Hepatic stellate cell (primary cell): ENCODE measurements at regions not wholly inside any gene's neighbourhood (a gene's known extent, or its start where the extent isn't known, plus 50 kb on each side); places are given as distances from the start of the nearest gene placed in this dataset.

ENCODE experiments used
- DNase-seq: peaks from one replicate; pipeline ENCODE4 v3.0.0; 2011; ENCODE audit warnings: low spot score

DNA sequence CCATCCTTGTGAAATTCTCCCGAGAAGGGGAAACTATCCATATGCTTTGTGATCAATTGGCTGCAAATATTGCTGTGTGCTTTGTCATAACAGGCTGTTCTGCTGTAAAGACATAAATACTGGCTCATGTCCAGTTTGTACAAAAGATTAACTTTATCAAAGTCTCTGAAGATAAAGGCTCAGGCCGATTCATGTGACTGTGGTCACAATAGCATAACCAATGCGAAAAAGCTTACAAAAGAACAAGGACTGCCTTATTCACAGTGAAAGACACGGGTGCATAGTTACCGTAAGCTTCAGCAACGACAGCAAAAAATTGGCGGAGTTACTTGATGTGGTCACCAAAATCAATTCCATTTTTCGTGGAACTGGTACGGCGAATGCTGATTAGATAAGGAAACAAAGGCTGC lies 173.6 kb upstream of the CHRM3 start:
- no peak for DNase-seq

DNA sequence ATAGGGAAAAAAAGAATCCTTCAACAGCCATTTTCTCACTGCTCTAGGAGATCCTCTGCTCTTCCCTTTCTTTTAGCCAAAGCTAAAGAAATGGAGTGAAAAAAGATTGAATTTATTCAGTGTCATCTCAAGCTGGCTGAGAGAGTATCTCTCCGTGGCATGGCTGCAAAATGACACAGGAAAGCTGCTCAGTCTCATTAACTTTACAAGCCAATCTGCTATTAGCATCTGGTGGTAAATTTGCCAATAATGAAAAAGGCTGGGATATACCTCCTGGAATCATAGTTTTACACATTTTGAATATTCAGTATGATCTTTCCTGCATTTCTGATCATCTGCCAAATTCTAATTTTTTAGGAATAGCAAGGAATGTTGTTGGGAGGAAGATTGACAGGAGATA lies 176.8 kb upstream of the CHRM3 start:
- DNase-seq: no peak

DNA sequence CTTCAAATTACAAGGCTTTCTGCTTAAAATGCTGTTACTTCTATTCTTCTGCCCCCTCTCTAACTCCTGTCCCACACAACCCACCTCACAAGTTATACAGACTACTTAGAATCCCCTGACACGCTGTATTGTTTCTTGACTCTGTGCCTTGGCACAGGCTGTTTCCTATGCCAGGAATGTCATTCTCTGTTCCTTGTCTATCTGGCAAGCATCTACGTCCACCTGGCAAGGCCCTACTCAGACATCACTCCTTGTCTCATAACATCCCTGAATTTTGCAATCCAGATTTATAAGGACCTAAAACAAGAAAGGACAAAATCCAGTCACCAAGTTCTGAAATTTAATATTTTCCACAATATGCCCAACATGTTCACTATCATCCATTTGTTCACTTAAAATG lies 182.0 kb upstream of the CHRM3 start:
- DNase-seq: no peak

DNA sequence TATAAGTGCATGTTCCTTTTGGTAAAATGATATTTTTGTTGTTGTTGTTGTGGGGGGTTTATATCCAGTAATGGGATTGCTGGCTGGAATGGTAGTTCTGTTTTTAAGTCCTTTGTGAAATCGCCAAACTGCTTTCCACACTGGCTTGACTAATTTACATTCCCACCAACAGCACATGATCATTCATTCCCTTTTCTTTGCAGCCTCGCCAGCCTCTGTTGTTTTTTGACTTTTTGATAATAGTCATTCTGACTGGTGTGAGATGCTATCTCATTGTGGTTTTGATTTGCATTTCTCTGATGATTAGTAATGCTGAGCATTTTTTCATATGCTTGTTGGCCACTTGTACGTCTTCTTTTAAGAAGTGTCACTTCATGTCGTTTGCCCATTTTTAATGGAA lies 188.5 kb upstream of the CHRM3 start:
- DNase-seq: no peak

DNA sequence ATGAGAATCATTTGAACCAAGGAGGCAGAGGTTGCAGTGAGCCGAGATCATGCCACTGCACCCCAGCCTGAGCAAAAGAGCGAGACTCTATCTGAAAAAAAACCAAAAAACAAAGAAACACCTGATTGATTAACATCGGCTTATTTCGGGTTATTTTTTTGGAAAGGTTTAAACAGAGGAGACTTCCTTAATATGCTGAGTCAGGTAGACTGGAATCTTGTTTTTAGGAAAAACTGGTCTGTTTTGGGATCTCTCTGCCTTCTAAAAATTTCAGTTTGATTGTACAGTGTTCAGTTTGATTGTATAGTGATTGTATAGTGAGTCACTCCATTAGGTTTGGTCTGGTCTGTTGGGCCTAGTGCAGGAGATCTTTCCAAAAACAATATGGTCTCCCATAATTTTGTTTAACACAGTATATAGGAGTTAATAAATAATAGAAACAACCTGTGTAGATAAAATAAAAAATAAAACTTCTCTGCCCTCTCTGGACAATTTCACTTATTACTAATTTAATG lies 196.3 kb upstream of the CHRM3 start:
- DNase-seq: no peak

DNA sequence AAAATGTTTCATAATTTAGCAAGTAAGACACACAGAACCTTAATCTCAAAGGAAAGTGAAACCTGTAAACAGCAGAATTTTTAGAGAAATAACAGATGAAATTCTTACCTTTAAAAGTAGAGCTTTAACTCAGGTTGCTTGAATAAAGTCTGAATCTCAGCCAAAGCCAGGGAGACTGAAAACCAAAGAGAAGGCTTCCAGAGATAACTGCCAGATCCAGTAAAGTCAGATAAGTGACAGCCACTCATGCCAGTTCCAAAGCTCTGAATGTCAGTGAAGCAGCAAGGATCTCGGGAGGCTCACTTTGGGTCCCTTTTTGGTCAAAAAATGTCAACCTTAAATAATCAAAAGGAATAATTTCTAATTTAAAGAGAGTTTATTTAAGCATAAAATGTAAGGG lies 199.9 kb upstream of the CHRM3 start:
- no peak for DNase-seq

DNA sequence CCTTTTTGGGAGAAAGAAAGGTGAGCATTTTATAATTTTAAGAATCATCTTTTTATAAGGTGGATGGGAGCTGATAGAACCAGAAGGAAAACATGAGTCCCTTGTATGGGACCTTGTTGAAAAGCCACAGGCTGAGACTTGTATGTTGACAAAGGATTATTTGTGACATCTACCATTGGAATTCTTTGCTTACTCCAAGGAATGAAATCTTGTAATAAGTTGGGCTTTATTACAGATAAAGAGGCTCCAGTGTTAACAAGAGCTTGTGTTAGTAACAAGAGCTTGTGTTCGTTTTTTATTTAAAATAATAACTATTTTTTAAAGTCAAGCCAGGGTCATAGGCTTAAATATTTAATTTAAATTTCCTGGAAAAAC lies 201.1 kb upstream of the CHRM3 start:
- no peak for DNase-seq

DNA sequence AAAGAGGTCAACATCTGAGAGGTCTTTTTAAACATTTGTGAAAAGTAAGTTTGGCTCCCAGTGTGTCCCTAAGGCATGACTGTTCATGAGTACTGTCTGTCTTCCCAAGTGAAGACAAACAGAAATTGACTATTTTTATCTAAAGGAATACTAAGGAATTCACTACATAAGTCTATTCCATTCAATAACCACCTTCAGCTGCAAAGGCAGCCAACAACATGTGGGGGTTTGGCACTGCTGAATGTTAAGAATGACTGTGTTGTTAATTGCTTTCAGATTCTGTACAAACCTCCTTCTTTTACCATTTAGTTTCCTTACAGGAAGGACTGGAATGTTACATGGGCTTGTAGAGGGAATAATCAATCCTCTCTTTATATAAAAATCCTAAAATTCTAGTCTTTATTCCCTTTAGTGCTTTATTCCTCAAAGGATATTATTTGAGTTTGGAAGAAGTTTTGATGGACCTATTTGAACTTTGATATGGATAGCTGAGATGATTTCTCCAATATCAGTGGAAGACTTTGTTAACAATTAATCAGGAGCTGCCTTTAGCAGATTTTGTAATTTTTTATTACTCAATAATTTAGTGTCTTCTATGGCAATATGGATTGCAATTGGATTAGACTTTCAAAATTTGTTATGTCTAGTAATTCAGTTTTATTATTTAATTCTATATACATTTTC lies 201.7 kb upstream of the CHRM3 start:
- DNase-seq: no peak

DNA sequence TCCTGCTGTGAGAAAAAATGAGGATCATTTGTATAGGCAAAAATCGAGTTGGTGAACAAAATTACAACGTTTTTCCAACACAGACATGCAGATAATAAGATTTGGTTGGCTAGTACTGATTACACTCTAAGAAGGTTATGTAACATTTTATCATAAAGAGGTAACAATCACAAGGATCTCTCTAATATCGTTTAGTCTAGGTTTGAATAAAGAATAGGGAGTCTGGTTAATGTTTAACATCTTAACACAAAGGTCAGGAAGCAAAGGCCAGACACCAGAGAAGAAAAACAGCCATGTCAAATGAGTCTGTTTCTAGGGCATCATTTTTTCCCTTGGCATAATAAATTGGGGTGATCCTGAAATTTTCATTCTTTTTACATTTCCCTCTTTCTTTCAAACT lies 207.4 kb upstream of the CHRM3 start:
- DNase-seq: no peak

DNA sequence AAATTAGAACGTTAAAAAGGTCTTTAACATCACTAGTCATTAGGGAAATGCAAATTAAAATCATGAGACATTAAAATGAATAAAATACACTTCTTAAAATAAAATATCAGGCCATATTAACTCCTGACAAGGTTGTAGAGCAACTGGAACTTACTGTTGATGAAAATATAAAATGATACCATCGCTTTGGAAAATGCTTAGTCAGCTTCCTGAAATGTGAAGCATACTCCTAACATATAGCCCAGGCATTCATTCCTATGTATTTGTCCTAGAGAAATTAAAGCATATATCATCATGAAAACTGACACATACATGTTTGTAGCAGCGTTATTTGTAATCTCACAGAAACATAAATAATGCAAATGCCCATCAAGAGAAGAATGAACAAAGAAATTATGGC lies 211.5 kb upstream of the CHRM3 start:
- DNase-seq: no peak

DNA sequence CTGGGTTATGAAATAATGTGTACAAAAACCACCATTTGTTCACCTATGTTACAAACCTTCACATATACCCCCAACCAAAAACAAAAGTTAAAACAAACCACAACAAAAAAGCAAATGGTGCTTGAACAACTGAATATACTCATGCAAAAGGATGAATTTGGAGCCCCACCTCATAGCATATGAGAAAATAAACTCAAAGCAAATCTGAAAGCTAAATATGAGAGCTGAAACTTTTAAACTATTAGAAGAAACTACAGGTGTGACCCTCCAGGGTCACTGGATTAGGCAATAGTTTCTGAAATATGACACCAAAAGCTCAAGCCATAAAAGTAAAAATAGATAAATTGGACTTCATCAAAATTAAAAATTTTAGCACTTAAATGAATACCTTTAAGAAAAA lies 215.5 kb upstream of the CHRM3 start:
- DNase-seq: no peak

DNA sequence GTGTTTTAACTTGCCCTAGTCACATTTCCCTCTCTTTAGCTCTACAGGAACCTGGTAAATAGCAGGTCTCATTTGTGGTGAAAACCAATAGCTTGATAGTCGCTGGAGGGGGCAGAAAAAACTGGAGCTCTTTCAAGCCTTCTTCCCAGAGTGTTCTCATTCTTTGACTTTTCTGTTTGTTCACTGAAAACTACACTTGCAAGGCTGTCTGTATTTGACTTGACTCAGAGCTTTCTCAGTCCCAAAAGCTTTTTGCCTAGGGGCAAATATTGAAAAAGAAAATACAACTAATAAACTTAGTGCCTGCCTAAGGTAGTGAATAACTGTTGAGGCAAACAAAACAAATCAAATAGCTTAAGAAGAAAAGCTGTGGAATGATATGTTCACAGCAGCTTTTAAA lies 217.1 kb upstream of the CHRM3 start:
- no peak for DNase-seq

DNA sequence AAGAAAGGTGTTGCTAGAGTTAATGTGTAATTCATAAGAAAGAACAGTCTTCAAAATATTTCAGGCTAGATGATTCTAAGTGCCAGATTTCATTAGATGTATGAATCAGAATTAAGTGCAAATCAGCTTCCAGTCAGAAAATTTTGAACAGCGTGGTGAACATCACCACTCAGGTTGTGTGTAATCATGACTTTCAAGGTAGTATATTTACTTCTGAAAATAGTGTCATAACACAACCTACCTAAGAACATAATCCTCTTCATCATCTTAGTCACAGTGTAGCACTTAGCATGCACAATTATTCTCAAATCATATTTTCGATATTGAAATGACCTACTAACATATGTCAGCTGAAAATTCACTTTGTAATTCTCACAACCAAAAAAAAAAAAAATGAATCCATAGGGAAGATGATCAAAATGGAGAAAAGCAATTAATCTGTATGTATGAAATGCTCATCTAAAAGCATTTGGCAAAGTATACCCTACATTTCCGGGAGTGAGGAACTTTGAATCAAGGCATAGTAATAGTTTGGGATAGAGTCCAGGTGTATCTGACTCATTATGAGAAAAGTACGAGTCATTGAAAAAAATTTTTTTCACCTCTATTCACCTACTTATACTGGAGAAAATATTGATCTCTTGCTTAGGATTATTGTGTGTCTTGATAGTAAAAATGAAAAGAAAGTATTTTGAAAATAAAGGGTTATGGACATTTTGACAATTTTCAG lies 221.8 kb upstream of the CHRM3 start:
- DNase-seq: no peak

DNA sequence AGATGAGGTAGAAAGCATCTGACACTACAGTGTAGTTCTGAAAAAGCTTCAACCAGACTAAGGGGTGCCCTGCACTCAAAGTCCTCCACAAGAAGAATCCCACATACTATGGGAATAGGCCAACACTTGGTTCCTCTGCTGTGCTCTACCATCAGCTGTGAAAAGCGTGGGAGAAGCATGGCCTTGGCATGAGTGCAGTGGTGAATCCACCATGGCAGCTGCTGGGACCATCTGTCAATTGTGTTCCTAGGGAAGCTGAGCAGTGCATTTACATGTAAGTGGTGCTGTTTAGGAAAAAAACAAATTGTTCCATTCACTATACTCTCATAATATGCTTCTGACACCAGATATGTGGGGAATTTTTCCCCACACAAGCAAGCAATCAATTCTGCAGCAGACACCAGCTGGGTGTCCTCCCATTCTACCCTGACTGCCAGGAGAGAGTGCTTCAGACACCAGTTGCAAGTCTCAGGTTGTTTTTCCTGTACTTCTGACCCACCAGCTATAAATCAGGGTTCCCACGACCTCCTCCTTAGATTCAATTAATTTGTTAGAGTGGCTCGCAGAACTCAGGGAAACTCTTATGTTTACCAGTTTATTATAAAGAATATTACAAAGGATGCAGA lies 230.8 kb upstream of the CHRM3 start:
- no peak for DNase-seq

DNA sequence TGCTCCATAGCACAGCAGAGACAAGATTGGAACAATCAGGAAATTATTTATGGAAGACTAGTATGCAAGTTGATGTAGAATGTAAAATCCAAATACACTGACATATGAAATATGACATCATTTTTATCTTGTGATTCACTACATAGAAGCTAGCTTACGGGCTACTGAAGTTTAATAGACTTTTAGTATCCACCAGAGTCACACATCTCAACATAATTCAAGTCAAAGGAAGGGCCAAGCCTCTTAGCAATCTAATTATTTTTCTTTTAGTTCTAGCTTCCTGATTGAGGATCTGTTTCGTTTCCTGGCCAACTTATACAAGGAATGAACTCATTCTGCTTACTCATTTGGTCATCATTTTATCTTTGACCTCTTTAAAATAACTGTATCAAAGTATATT lies 234.4 kb upstream of the CHRM3 start:
- DNase-seq: no peak

DNA sequence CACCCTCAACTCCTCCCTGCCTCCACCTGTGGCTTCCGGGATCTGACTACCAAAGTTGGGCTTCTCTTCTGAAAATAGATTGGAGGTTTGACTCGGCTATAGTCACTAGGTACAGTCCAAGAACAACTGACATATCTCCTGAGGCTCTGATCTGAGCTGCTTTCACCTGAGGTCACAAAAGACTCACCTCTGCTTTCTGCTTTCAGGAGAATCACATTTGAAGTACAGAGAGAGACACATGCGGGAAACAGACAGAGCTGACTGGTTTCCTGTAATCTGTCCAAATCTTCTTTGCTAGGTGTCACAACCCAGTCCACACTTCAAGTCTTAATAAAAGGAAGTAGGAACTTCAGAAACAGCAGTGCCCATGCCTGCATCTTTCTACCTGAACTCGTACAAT lies 245.4 kb upstream of the CHRM3 start:
- DNase-seq: no peak

DNA sequence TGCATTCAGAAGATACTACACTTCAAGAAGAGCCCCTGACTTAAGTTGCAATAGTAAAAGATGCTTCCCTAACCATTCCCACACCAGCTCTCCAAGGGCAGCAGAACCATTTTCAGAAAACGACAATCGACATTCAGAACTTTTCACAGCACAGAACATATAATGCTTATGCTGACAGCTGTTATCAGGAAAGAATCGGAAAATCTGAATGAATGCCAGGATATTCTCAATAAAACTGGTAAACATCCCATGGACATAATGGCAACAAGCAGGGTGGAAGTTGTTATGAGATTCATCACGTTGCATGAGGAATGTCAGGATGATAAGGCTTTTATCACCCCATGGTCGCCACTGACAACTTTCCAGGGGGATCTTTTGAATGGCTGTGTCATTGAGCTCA lies 246.6 kb upstream of the CHRM3 start:
- no peak for DNase-seq

DNA sequence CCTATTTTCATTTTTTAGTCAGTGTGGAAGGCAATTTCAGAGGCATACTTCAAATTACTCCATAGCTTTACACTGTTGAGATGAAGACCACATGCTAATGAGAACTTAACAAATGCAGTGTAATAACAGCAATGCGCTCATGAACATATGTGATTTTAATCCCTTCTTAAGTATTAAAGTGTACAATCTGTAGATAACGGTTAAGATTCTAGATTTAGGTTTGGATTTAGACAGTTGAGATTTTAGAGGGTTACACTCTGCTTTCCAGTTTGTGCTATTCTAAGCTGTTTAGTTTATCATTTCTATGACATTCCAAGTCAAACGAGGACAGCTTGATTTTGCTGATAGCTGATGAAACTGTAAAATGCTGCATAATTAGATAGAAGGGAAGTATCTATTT lies 257.8 kb upstream of the CHRM3 start:
- no peak for DNase-seq

DNA sequence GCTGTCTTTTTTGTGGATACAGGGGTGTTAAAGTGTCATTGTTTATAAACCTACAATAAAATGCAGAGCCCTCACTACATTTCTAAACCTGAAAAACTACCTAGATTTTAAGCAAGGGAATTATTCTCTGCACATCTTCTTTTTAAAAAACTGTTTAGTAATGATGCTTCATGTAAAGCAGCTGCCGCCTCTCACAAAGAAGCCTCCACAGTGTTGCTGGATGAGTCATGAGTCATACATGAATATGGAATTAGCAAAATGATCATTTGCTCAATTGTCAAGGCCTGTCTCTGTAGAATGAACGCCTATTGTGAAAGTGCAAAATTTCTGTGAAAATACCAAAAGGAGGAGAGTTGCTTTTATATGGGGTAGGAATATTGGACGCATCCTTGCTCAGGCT lies 259.5 kb upstream of the CHRM3 start:
- DNase-seq: no peak

DNA sequence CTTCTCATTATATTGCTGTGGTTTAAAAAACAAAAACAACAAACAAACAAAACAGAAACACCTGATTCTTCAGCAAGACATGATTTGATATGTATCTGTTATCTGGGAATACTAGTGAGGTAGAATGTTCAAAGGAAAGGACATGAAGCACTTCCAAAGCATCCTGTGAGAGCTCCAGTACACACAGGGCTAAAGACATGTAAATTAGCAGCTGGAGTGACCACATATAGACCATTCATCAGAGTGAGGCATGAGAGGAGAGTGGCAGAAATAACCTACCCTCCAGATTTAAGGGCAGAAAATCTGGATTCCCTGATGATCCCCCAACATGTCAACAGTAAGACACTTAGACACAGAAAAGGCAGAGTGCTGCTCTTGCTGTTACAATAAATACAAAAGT lies 260.5 kb upstream of the CHRM3 start:
- no peak for DNase-seq

DNA sequence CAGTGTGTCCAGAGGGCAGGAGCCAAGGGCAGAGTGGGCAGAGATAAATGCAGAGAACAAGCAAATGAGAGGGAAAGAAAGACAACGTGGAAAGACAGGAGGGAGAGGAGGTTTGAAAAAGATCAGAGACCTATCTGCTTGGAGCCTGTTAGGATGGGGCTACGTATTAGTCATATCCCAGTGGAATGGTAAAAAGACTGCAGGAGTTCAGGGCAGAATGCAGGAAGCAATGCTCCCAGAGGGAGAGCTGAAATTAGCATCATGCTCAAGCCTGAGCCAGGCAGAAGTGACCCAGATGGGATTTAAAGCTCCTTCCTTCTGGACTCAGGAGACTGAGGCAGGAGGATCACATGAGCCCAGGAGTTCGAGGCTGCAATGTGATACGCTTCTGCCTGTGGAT lies 261.3 kb upstream of the CHRM3 start:
- no peak for DNase-seq

DNA sequence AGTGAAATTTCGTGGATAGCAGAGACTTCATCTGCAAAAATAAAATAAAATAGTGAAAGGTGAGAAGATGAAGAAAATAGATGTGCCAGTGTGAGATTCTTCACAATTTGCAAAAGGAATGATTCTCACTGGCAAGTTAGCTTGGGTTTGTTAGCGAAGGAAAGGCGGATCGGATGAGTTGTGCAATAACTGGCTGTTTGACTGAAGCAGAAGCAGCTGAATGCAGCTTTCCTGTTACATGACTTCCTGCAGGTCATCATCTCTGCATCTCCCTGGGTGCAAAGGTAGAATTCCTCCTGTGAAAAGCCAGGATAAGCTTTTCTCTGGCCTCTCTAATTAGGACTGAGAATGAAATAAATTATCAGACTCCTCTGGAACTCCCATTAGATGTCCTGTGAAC lies 263.1 kb upstream of the CHRM3 start:
- DNase-seq: no peak

DNA sequence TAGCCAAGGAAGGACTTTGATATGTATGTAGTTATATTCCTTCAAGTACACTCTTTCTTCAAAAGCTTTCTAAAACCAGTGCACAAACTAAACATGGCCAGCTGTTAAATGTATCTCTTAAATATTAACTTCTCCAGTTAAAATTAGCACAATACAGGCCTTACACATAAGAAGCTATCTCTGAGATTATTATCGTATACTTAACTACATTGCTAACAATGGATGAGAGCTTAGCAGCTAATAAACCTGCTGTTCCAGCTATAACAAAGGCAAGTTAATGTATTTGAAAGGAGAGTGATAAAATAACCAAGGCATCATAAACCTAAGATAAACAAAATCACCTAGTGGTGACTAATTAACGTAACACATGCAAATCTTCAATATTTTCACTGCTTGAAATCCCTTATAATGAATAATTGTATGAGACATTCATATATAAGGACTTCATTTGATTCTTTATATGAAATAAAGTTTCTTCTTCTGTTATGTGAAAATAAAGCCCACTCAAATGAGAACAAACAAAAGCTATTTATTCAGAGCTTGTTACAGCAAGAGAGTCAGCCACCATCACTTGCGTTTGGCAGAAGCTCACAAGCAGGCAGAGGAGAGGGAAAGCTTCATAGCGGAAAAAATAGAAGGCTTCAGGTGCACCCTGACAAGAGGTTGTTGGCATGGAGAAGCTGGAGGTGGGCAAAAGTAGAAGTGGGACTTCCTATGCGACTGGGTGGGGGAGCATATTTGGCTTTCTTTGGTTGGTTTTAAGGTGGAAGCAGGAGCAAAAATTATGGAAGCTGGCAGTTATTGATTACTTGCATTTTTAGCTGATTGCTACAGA lies 274.1 kb upstream of the CHRM3 start:
- DNase-seq: no peak
